Activated naive CD4-positive, alpha-beta T cell treated with anti-CD3 and anti-CD28 coated beads for 36 hours (primary cell): ENCODE measurements at regions not wholly inside any gene's neighbourhood (a gene's known extent, or its start where the extent isn't known, plus 50 kb on each side); places are given as distances from the start of the nearest gene placed in this dataset.
"Not testable (repeated sequence)": the region's sequence is repeated elsewhere in the genome, so short reads cannot be mapped to it uniquely, and the experiment has no call there.

ENCODE experiments used
- CTCF ChIA-PET: fragments of 350-600 bp; sonication (Branson Sonifier 250); formaldehyde crosslinking; loops from one replicate; lab custom pipeline; 2021; ENCODE audit warnings: antibody characterized with exemption; lab: Charles Lee
- DNase-seq: peaks from one replicate; pipeline ENCODE4 v3.0.0-alpha.2; 2020
- H3K27ac Mint-ChIP-seq: one replicate; pipeline ENCODE4 v1.8.0; 2021; ENCODE audit warnings: mild to moderate bottlenecking, mixed read lengths
- H3K27me3 Mint-ChIP-seq: one replicate; pipeline ENCODE4 v1.8.0; 2021; ENCODE audit warnings: low read depth, mixed read lengths
- H3K36me3 Mint-ChIP-seq: one replicate; pipeline ENCODE4 v1.8.0; 2021; ENCODE audit warnings: low read depth, mixed read lengths
- H3K4me1 Mint-ChIP-seq: one replicate; pipeline ENCODE4 v1.8.0; 2021; ENCODE audit warnings: low read depth, mixed read lengths
- H3K4me3 Mint-ChIP-seq: one replicate; pipeline ENCODE4 v1.8.0; 2021; ENCODE audit warnings: mild to moderate bottlenecking, moderate library complexity, mixed read lengths
- H3K9me3 Mint-ChIP-seq: one replicate; pipeline ENCODE4 v1.8.0; 2021; ENCODE audit warnings: mixed read lengths
- intact Hi-C: fragments of 100-400 bp; cut with micrococcal nuclease; formaldehyde crosslinking; loops from one replicate; pipeline ENCODE4 v1.15.1; 2023

DNA sequence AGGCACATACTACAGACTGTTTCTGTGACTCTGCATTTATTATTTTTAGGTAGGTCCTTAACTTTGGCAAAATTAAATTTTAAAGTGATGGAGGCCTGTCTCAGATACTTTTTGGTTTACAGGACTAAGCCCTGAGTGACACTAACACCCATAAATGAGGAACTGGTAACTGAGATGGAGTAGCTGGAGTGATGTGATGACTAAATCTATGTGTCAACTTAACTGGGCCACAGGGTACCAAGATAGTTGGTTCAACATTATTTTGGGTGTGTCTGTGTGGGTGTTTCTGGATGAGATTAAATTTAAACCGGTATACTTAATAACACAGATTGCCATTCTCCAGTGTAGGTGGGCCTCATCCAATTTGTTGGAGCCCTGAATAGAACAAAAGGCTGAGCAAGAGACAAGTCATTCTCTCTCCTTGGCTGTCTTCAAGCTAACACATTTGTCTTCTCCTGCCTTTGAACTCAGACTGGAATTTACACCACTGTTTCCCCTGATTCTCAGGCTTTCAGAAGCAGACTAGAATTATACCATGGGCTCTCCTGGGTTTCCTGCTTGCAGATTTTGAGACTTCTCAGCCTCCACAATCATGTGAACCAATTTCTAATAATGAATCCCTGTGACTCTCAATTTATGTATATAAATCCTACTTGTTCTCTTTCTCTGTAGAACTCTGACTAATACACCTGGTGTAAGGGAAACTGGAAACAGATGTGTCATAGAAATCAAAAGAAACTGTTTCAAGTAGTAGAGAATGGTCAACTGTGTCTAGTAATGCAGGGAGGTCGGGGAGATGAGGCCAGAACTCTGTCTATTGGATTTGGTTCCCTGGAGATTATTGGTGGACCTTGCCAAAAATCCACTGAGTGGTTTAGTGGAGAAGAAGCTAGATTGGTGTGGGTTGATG lies 579.2 kb downstream of the EPM2A start:
- Mint-ChIP-seq H3K27me3 (peaks cover under 1% of the 10 kb centered on the region), H3K36me3 (no peaks in the 10 kb centered on the region), H3K9me3 (peaks cover 13% of the 10 kb centered on the region), H3K4me1 (no peaks in the 10 kb centered on the region), H3K4me3 (no peak overlapping the region), H3K27ac (no peak overlapping the region)
- CTCF ChIA-PET: interaction anchor here (0.7 kb wide), 1 partner anchor 17 kb away, joined by 3 read pairs; no protein-coding TSS in a partner anchor
- intact Hi-C loops: no loop called here
- no peak for DNase-seq

DNA sequence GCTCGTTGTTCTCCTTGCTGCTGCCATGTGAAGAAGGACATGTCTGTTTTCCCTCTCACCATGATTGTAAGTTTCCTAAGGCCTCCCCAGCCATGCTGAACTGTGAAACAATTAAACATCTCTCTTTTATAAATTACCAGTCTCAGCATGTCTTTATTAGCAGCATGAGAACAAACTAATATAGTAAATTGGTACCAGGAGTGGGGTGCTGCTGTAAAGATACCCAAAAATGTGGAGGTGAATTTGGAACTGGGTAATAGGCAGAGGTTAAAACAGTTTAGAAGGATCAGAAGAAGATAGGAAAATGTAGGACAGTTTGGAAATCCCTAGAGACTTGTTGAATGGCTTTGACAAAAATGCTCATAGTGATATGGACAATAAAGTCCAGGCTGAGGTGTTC lies 576.7 kb downstream of the EPM2A start:
- DNase-seq, H3K27ac Mint-ChIP-seq, CTCF ChIA-PET, H3K4me1 Mint-ChIP-seq, H3K27me3 Mint-ChIP-seq, H3K36me3 Mint-ChIP-seq, H3K4me3 Mint-ChIP-seq, intact Hi-C loops: not testable (repeated sequence)
- peaks cover 13% of the 10 kb centered on the region for H3K9me3 Mint-ChIP-seq

DNA sequence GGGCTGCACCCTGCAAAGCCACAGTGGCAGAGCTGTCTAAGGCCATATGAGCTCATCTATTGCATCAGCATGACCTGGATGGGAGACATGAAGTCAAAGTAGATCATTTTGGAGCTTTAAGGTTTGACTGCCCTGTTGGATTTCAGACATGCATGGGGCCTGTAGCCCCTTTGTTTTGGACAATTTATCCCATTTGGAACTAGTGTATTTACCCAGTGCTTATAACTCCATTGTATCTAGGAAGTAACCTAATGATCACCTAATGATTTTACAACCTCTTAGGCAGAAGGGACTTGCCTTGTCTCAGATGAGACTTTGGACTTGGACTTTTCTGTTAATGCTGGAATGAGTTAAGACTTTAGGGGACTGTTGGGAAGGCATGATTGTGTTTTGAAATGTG lies 575.4 kb downstream of the EPM2A start:
- no peaks in the 10 kb centered on the region for H3K4me1 Mint-ChIP-seq

DNA sequence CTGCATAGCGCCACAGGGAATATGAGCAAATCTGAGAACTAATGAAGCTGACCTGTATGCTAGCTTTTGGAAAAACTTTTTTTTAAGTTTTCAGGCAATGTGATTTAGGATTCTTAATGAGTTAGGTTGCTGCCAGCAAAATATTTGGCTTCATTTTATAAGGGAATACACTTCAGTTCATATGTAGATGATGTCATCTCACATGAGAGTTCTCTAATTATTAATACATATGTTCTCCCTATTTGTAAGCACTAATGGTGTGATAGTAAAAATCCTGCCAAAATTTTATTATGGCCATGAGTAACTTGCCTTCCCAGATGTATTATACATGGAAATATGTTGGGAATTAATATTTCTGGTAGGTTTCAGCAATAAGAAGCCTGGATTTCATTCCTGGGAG lies 573.8 kb downstream of the EPM2A start:
- Mint-ChIP-seq H3K9me3 (peaks cover 13% of the 10 kb centered on the region), H3K4me1 (no peaks in the 10 kb centered on the region), H3K27me3 (peaks cover 4% of the 10 kb centered on the region), H3K4me3 (no peak overlapping the region), H3K27ac (no peak overlapping the region), H3K36me3 (no peaks in the 10 kb centered on the region)
- CTCF ChIA-PET: no interaction called here
- intact Hi-C loops: no loop called here
- DNase-seq: no peak

More for the DNA sequence above, 575.4 kb downstream of the EPM2A start:
- Mint-ChIP-seq H3K27ac (no peak overlapping the region), H3K36me3 (no peaks in the 10 kb centered on the region), H3K27me3 (no peaks in the 10 kb centered on the region), H3K4me3 (no peak overlapping the region), H3K9me3 (peaks cover 13% of the 10 kb centered on the region)
- DNase-seq: no peak
- intact Hi-C loops: no loop called here
- CTCF ChIA-PET: no interaction called here

DNA sequence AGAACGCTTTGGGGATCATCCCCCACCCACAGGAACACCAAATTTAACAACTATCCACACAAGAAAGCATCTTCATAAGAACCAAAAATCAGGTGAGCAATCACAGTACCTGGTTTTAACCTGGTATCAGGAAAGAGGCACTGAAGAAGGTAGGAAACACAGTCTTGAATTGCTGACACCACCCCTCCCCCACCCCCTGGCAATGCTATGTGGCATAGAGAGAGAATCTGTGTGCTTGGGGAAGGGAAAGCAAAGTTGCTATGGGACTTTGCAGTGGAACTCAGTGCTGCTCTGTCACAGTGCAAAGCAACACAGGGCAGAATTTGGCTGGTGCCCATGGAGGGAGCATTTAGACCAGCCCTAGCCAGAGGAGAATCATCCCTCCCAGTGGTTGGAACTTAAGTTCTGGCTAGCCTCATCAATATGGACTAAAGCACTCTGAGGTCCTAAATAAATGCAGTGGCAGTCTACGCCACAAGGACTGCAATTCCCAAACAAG lies 565.5 kb downstream of the EPM2A start:
- CTCF ChIA-PET: interaction anchor here (0.6 kb wide), 1 partner anchor 14 kb away, joined by 3 read pairs; no protein-coding TSS in a partner anchor
- no peak overlapping the region for H3K27ac Mint-ChIP-seq
- intact Hi-C loops: no loop called here

DNA sequence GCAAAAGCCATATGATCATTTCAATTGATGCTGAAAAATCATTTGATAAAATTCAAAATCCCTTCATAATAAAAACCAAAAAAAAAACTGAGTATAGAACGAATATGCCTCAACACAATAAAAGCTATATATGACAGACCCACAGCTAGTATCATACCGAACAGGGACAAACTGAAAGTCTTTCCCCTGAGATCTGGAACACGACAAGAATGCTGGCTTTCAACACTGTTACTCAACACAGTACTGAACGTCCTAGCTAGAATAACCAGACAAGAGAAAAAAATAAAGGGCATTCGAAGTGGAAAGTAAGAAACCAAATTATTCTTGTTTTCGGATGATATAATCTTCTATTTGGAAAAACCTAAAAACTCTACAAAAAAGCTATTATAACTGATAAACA lies 559.9 kb downstream of the EPM2A start:
- Mint-ChIP-seq H3K9me3 (peaks cover 7% of the 10 kb centered on the region), H3K27me3 (no peaks in the 10 kb centered on the region), H3K27ac (no peak overlapping the region), H3K4me3 (no peak overlapping the region), H3K36me3 (no peaks in the 10 kb centered on the region), H3K4me1 (no peaks in the 10 kb centered on the region)
- intact Hi-C loops: no loop called here
- CTCF ChIA-PET: no interaction called here
- DNase-seq: no peak

More for the DNA sequence above, 565.5 kb downstream of the EPM2A start:
- H3K9me3 Mint-ChIP-seq: no peaks in the 10 kb centered on the region
- DNase-seq: no peak
- H3K4me1 Mint-ChIP-seq: no peaks in the 10 kb centered on the region
- no peaks in the 10 kb centered on the region for H3K36me3 Mint-ChIP-seq
- peaks cover 8% of the 10 kb centered on the region for H3K27me3 Mint-ChIP-seq
- no peak overlapping the region for H3K4me3 Mint-ChIP-seq

DNA sequence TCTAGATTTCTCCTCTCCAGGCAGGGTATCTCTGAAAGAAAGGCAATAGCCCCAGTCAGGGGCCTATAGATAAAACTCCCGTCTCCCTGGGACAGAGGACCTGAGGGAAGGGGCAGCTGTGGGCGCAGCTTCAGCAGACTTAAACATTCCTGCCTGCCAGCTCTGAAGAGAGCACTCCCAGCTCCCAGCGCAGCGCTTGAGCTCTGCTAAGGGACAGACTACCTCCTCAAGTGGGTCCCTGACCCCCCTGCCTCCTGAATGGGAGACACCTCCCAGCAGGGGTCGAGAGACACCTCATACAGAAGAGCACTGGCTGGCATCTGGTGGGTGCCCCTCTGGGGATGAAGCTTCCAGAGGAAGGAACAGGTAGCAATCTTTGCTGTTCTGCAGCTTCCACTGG lies 556.9 kb downstream of the EPM2A start:
- no peaks in the 10 kb centered on the region for H3K36me3 Mint-ChIP-seq
- peaks cover 7% of the 10 kb centered on the region for H3K9me3 Mint-ChIP-seq
- no peaks in the 10 kb centered on the region for H3K27me3 Mint-ChIP-seq
- CTCF ChIA-PET: no interaction called here
- no peak overlapping the region for H3K4me3 Mint-ChIP-seq
- H3K4me1 Mint-ChIP-seq: no peaks in the 10 kb centered on the region
- DNase-seq: no peak
- no peak overlapping the region for H3K27ac Mint-ChIP-seq
- intact Hi-C loops: no loop called here

DNA sequence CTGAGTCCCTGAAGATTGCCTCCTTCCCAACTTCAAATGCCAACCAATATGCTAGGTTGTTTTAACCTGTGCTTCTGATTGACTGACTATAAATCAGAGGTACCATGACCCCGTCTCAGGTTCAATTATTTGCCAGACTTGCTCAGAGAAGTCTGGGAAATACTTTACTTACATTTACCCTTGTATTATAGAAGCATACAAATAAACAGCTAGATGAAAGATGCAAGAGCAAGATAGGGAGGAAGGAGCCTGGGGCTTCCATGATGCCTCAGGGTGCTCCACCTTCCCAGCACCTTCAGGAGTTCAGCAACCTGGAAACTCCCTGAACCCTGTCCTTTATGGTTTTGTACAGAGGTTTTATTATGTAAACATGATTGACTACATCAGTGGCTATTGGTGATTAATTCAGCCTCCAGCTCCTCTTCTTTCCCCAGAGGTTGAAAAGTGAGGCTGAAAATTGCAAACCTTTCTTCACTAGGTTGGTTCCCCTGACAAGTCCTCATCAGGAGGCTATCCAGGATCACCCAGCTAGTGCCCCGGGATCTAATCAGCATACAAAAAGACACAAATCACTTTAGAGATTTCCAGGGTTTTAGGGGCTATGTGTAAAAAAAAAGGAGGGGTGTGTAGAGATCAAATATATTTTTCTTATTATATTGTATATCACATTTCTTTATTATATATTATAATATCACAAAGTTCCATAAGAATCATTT lies 547.7 kb downstream of the EPM2A start:
- CTCF ChIA-PET: no interaction called here
- Mint-ChIP-seq H3K27me3 (peaks cover 4% of the 10 kb centered on the region), H3K27ac (no peak overlapping the region), H3K4me3 (no peak overlapping the region), H3K36me3 (no peaks in the 10 kb centered on the region), H3K4me1 (no peaks in the 10 kb centered on the region), H3K9me3 (peaks cover 3% of the 10 kb centered on the region)
- intact Hi-C loops: no loop called here
- DNase-seq: no peak

DNA sequence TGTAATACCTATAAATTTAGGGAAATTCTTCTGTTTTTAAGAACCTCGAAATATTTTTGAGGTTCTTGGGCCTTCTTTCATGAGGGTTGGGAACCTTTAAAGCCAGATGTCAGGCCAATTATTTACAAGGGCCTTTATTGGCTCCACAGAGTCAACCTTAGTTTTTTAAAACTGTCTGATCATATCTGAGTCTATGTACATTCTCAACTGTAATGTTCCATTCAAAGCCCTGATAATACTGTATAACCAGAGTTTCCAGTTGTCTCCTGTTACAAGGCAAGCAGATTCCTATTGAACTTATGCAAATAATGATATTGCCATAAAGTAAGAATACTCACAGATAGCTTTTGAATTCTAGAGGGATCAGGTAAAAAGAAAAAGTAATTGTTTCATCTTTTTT lies 545.5 kb downstream of the EPM2A start:
- CTCF ChIA-PET: no interaction called here
- Mint-ChIP-seq H3K9me3 (no peaks in the 10 kb centered on the region), H3K27ac (no peak overlapping the region)

DNA sequence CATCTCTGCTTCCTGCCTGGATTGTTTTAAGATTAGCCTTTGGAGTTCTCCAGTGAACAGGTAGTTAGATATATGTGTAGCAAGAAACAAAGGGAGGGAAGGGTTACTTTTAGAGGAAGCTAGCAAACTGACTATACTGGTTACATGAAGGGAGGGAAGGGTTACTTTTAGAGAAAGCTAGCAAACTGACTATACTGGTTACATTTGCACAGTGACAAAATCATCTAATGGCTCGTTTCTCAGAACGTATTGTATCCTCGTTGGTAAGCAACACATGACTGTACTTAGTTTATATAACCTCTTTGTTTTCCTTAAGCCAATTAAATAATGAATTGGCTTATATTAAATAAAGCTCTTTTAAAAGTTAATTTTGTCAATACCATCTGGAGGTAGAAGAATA lies 540.9 kb downstream of the EPM2A start:
- H3K4me3 Mint-ChIP-seq: no peak overlapping the region
- intact Hi-C loops: no loop called here
- DNase-seq: no peak
- no peaks in the 10 kb centered on the region for H3K36me3 Mint-ChIP-seq
- H3K4me1 Mint-ChIP-seq: no peaks in the 10 kb centered on the region
- CTCF ChIA-PET: no interaction called here
- no peak overlapping the region for H3K27ac Mint-ChIP-seq
- no peaks in the 10 kb centered on the region for H3K9me3 Mint-ChIP-seq
- no peaks in the 10 kb centered on the region for H3K27me3 Mint-ChIP-seq

More for the DNA sequence above, 545.5 kb downstream of the EPM2A start:
- H3K36me3 Mint-ChIP-seq: no peaks in the 10 kb centered on the region
- no peaks in the 10 kb centered on the region for H3K4me1 Mint-ChIP-seq
- H3K27me3 Mint-ChIP-seq: no peaks in the 10 kb centered on the region
- intact Hi-C loops: no loop called here
- no peak for DNase-seq
- no peak overlapping the region for H3K4me3 Mint-ChIP-seq

DNA sequence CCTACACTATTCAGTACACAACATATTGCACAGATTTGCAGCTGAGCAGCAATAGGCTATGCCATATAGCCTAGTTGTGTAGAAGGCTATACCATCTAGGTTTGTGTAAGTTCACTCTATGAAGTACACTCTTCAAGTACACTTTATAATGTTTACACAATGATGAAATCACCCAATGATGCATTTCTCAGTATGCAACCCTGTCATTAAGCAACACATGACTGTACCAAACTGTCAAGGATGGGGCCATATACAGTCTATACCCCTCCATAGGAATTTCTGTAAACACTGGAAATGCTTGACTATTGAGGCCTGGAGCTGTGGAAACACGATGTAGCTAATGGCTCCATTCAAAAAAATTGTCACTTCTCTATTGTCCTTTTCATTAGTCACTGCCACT lies 535.4 kb downstream of the EPM2A start:
- Mint-ChIP-seq H3K4me1 (no peaks in the 10 kb centered on the region), H3K36me3 (no peaks in the 10 kb centered on the region), H3K27ac (no peak overlapping the region), H3K9me3 (no peaks in the 10 kb centered on the region), H3K27me3 (peaks cover 6% of the 10 kb centered on the region), H3K4me3 (no peak overlapping the region)
- intact Hi-C loops: no loop called here
- DNase-seq: no peak
- CTCF ChIA-PET: no interaction called here

DNA sequence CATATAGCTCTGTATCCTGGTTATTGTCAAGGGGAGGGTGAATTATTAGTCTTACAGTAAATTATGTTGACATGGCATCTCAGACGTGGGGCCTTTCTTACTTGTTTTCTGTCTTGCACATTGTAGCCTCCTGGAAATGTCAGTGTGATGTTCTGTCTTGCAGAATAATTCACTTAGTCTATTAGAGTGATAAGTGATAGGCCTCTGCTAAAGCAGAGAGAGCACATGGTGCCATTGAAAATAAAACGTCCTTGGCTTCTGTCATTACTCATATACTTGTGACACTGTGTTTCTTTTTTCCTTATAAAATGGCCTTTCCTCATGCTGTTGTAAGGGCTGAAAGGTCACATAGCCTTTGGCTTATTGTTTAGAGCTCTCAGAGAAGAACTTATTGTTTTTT lies 531.0 kb downstream of the EPM2A start:
- no peak overlapping the region for H3K27ac Mint-ChIP-seq
- no peaks in the 10 kb centered on the region for H3K4me1 Mint-ChIP-seq
- CTCF ChIA-PET: no interaction called here
- no peaks in the 10 kb centered on the region for H3K9me3 Mint-ChIP-seq
- peaks cover 9% of the 10 kb centered on the region for H3K27me3 Mint-ChIP-seq
- no peak overlapping the region for H3K4me3 Mint-ChIP-seq
- H3K36me3 Mint-ChIP-seq: no peaks in the 10 kb centered on the region
- intact Hi-C loops: no loop called here
- DNase-seq: no peak
